ENCODE measurements at regions not wholly inside any gene's neighbourhood (a gene's known extent, or its start where the extent isn't known, plus 50 kb on each side); places are given as distances from the start of the nearest gene placed in this dataset.
A peak's percentile ranks its signal among the peaks of the same experiment; 100 is the strongest.

DNA sequence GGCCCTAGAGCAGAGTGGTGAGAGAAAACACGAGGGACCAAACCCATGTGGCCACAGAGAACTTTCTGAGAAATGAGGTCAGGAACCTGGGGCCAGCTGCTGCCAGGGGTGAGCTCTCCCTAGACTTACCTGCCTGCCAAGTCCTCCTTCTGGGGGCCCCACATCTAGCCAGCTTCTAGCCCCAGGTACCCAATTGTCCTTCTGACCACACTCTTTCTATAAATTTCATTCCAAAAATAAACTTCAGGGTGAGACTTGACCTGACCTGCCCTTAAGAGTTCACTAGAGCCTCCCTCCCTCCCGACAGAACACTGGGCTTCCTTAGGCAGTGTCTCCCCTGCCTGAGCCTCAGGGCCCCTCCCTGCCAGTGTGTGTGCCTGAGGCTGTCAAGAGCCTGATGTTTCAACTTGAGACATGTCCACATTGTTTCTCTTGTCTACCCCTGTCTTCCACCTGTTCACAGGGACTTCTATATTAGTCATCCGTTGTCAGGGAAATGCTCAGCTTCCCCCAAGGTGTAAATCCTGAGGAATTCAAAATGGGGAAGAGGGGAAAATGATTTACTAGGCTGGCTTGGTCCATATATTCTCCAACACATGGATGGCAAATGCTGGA lies 312.8 kb upstream of the TLE3 start:
- Mint-ChIP-seq H3K4me1 (no peaks in the 10 kb centered on the region), H3K27ac (no peak overlapping the region), H3K36me3 (no peaks in the 10 kb centered on the region), H3K4me3 (no peak overlapping the region), H3K9me3 (no peaks in the 10 kb centered on the region), H3K27me3 (peaks cover 3% of the 10 kb centered on the region)
- DNase-seq (ENCODE audit: low spot score in 2 of 2) (no peak), ATAC-seq (ENCODE audit: low read depth) (no peak)

DNA sequence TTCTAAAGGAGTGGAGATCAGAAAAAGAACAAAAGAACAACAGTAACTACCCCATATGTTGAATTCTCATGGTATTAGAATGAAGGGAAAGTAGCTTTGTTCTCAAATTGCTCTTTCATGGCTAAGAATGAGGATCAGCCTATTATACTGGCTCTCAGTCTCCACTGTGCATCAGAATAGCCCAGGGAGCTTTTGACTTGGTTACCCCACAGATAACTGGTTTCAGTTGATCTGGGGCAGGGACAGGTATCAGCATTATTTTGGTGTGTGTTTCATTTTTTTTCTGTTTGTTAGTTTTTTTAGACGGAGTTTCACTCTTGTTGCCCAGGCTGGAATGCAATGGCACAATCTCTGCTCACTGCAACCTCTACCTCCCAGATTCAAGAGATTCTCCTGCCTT lies 311.7 kb upstream of the TLE3 start:
- ATAC-seq (ENCODE audit: low read depth): no peak
- Mint-ChIP-seq H3K27ac (no peak overlapping the region), H3K36me3 (peaks cover 2% of the 10 kb centered on the region), H3K9me3 (no peaks in the 10 kb centered on the region), H3K4me3 (no peak overlapping the region), H3K4me1 (no peaks in the 10 kb centered on the region), H3K27me3 (peaks cover 6% of the 10 kb centered on the region)
- no peak for DNase-seq (ENCODE audit: low spot score in 2 of 2)

DNA sequence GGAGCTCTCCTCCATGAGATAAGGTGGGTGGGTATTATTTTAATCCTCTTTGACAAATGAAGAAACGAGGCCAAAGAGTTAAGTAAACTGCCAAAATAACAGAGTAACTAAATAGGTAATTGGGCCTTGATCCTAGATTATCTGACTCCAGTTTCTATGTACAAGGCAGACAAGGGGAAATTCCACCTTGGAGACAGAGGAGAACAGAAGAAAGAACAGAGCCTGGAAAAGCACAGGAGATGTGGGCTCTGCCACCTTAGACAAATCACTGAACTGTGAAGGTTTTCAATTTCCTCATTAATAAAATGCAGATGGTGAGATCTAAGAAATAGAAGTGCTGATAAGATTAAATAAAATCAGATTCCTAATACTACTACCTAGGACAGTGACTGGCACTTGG lies 310.2 kb upstream of the TLE3 start:
- Mint-ChIP-seq H3K4me3 (no peak overlapping the region), H3K27ac (no peak overlapping the region), H3K4me1 (no peaks in the 10 kb centered on the region), H3K27me3 (peaks cover 4% of the 10 kb centered on the region), H3K9me3 (no peaks in the 10 kb centered on the region), H3K36me3 (peaks cover 2% of the 10 kb centered on the region)
- ATAC-seq (ENCODE audit: low read depth): no peak
- DNase-seq (ENCODE audit: low spot score in 2 of 2): no peak

GRCh38 chr15:70407336-70407670 lies 309.6 kb upstream of the TLE3 start:
- H3K36me3 Mint-ChIP-seq: peaks cover 2% of the 10 kb centered on the region
- ATAC-seq (ENCODE audit: low read depth) (no peak), DNase-seq (ENCODE audit: low spot score in 2 of 2) (no peak)
- H3K4me1 Mint-ChIP-seq: no peaks in the 10 kb centered on the region
- no peaks in the 10 kb centered on the region for H3K9me3 Mint-ChIP-seq
- H3K27me3 Mint-ChIP-seq: peaks cover 4% of the 10 kb centered on the region
- no peak overlapping the region for H3K4me3 Mint-ChIP-seq
- H3K27ac Mint-ChIP-seq: no peak overlapping the region

DNA sequence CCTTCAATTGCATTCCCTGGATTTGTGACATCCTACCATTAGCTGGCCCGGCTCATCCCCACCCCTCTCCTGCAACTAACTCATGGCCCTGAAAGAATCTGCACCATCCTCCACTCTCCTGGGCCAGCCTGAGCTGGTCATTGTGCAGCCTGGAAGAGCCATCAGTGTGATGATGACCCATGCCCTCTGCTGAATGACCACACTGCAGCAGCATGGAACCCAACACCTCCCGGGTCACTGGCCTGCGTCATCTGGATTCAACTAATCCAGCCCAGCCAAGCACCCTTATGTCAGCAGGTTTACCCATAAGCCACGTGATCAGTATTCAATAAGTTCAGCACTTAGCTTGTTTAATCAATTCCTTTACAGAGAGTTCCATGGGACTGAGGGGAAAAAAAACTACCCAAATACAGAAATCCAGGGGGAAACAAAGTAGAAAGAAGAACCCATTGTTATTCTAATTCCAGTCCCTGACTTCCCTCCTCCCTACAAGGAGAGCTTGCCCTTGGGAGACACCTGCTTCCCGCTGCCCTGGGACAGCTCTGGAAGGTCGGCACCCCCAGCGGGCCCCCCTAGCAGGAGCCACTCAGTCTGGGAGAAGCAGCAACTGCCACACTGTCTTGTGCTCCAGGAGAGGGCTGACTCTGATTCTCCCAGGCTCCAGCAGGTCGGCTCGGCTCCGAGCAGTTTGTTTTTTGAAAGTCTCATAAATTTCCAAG lies 309.1 kb upstream of the TLE3 start:
- Mint-ChIP-seq H3K36me3 (peaks cover 2% of the 10 kb centered on the region), H3K9me3 (no peaks in the 10 kb centered on the region), H3K27ac (no peak overlapping the region), H3K4me3 (no peak overlapping the region), H3K27me3 (peaks cover 4% of the 10 kb centered on the region), H3K4me1 (no peaks in the 10 kb centered on the region)
- DNase-seq (ENCODE audit: low spot score in 2 of 2): no peak
- no peak for ATAC-seq (ENCODE audit: low read depth)

DNA sequence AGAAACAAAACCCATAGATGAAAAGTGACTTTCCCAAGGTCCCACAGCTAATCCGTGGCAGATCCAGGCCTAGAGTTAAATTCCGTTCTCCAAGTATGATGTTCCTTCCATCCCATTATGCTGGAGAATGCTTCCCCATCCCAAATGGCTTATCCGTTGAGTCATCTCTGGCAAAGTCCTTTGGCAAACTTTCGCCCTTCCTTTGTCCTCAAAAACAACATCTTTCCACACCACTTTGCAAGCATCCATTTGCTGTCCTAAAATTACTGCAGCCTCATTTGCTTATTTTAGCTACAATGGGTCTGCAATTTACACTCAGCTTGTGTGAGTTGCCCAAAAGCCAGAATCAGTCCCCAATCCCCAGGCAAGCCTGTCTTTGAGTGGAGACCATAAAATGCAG lies 304.0 kb upstream of the TLE3 start:
- Mint-ChIP-seq H3K4me3 (no peak overlapping the region), H3K27me3 (peaks cover 4% of the 10 kb centered on the region), H3K27ac (no peak overlapping the region), H3K4me1 (peaks cover 13% of the 10 kb centered on the region), H3K36me3 (peaks cover 2% of the 10 kb centered on the region), H3K9me3 (no peaks in the 10 kb centered on the region)
- no peak for ATAC-seq (ENCODE audit: low read depth)
- no peak for DNase-seq (ENCODE audit: low spot score in 2 of 2)

- Mint-ChIP-seq H3K27ac (no peak overlapping the region), H3K36me3 (peaks cover 2% of the 10 kb centered on the region), H3K27me3 (peaks cover 4% of the 10 kb centered on the region), H3K9me3 (no peaks in the 10 kb centered on the region), H3K4me1 (peaks cover 13% of the 10 kb centered on the region), H3K4me3 (no peak overlapping the region)
- DNase-seq (ENCODE audit: low spot score in 2 of 2): no peak
- no peak for ATAC-seq (ENCODE audit: low read depth)
Observed at GRCh38 chr15:70400766-70401541, 303.2 kb upstream of the TLE3 start.

DNA sequence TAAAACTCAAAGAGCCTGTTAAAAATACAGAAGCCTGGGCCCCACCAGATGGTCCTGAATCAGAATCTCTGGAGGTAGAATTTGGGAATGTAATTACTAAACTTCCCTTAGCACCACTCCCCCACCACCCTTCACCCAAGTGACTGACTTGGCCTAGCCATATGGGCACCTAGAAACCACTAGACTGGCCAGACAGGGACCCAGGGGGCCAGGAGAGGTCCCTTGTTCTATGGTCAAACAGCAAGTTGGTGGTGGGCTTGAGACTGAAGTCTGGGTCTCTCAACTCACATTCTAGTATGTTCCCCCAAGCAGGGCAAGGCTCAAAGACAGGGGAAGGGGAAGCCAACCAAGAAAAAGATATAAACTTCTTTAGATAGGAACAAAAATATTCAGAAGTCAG lies 301.5 kb upstream of the TLE3 start:
- Mint-ChIP-seq H3K4me3 (no peak overlapping the region), H3K4me1 (peaks cover 13% of the 10 kb centered on the region), H3K27ac (no peak overlapping the region), H3K9me3 (no peaks in the 10 kb centered on the region), H3K27me3 (no peaks in the 10 kb centered on the region), H3K36me3 (no peaks in the 10 kb centered on the region)
- ATAC-seq (ENCODE audit: low read depth) (no peak), DNase-seq (ENCODE audit: low spot score in 2 of 2) (no peak)

DNA sequence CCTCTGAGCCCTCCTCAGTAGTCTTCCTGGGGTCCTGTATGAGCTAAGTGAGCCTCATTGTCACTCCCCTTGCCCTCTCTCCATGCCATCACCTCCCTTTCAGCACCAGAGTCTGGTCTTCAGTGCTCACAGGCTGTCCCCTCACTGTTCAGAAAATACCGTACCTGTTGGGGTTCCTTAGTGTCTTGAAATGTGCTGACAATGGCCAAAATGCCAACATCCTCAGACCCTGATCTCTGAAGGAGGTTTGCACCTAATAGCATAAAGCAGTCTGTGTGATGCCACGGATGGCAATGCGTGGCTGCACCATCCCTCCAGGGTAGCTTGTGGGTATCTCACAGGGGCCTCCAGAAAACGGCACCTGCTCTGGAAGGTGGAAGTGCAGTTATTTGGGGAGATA lies 301.0 kb upstream of the TLE3 start:
- Mint-ChIP-seq H3K4me3 (no peak overlapping the region), H3K36me3 (no peaks in the 10 kb centered on the region), H3K27ac (no peak overlapping the region), H3K4me1 (peaks cover 13% of the 10 kb centered on the region), H3K27me3 (no peaks in the 10 kb centered on the region), H3K9me3 (no peaks in the 10 kb centered on the region)
- DNase-seq (ENCODE audit: low spot score in 2 of 2) (no peak), ATAC-seq (ENCODE audit: low read depth) (no peak)

- peaks cover 2% of the 10 kb centered on the region for H3K27me3 Mint-ChIP-seq
- DNase-seq (ENCODE audit: low spot score in 2 of 2): no peak
- no peaks in the 10 kb centered on the region for H3K9me3 Mint-ChIP-seq
- no peaks in the 10 kb centered on the region for H3K36me3 Mint-ChIP-seq
- H3K4me1 Mint-ChIP-seq: peaks cover 13% of the 10 kb centered on the region
- ATAC-seq (ENCODE audit: low read depth): no peak
- no peak overlapping the region for H3K27ac Mint-ChIP-seq
- H3K4me3 Mint-ChIP-seq: no peak overlapping the region
Observed at GRCh38 chr15:70396807-70397206, 299.1 kb upstream of the TLE3 start.

DNA sequence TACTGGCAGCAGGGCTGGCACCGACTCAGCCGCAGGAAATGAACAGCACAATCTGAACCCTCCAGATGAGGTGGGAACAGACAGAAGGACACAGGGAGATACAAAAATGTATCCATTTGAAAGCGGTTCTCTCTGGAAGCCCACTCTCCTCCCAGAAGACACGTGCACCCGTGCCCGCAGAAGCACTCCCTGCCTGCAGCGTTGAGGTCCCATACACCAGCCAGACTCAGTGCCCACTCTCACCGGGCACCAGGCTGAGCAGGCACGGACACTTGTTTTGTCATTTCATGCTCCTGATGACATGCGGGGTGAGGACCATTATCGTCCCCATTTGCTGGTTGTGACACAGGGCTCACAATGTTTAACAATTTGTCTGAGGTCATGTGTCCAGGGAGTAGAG lies 297.4 kb upstream of the TLE3 start:
- DNase-seq (ENCODE audit: low spot score in 2 of 2): no peak
- no peak overlapping the region for H3K27ac Mint-ChIP-seq
- H3K4me3 Mint-ChIP-seq: no peak overlapping the region

GRCh38 chr15:70390723-70391122 lies 293.0 kb upstream of the TLE3 start:
- Mint-ChIP-seq H3K4me1 (peaks cover 9% of the 10 kb centered on the region), H3K27me3 (peaks cover 2% of the 10 kb centered on the region), H3K27ac (no peak overlapping the region), H3K9me3 (peaks cover 2% of the 10 kb centered on the region), H3K4me3 (no peak overlapping the region), H3K36me3 (no peaks in the 10 kb centered on the region)
- ATAC-seq (ENCODE audit: low read depth) (no peak), DNase-seq (ENCODE audit: low spot score in 2 of 2) (no peak)

More for the DNA sequence above, 297.4 kb upstream of the TLE3 start:
- Mint-ChIP-seq H3K36me3 (no peaks in the 10 kb centered on the region), H3K9me3 (peaks cover 2% of the 10 kb centered on the region), H3K4me1 (peaks cover 13% of the 10 kb centered on the region), H3K27me3 (peaks cover 2% of the 10 kb centered on the region)
- no peak for ATAC-seq (ENCODE audit: low read depth)

DNA sequence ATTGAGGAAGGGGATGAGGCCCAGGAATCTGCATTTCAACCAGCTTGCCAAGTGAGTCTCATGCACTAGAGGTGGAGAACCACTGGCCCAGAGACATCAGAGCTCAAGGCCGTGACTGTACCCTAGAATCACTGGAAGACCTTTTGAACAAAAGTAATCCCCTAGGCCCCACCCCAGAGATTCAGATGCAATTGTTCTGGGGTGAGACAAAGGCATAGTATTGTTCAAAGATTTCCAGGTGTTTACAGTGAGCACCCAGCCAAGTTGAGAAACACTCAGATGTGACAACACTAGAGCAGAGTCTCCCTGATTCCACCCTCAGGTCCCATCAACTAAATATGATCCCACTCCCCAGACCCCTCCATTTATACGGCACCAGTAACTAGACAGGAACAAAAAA lies 290.3 kb upstream of the TLE3 start:
- ATAC-seq (ENCODE audit: low read depth) (no peak), DNase-seq (ENCODE audit: low spot score in 2 of 2) (no peak)
- Mint-ChIP-seq H3K4me3 (no peak overlapping the region), H3K36me3 (no peaks in the 10 kb centered on the region), H3K4me1 (peaks cover 9% of the 10 kb centered on the region), H3K27ac (peak overlapping the region; percentile 6), H3K9me3 (peaks cover 2% of the 10 kb centered on the region), H3K27me3 (no peaks in the 10 kb centered on the region)

DNA sequence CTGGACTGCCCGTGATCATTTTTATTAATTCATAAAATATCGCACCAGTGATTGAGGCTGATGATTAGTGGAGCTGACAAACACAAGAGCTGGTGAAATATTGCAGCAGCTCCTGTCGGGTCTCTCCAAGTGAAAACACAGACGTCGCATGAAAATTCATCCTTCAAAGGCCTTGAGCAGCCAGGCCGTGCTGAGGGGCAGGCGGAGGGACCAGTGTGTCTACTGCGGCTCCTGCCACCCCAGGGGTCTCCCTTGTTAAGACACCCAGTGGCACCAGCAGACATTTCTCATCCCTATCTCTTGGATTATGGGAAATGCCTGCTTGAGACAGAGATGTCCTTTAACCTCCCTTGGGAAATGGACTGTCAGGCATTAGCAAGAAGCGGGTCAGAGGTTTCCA lies 289.4 kb upstream of the TLE3 start:
- ATAC-seq (ENCODE audit: low read depth) (no peak), DNase-seq (ENCODE audit: low spot score in 2 of 2) (no peak)
- Mint-ChIP-seq H3K27ac (peak overlapping the region; percentile 91), H3K9me3 (peaks cover 2% of the 10 kb centered on the region), H3K36me3 (no peaks in the 10 kb centered on the region), H3K4me3 (no peak overlapping the region), H3K27me3 (no peaks in the 10 kb centered on the region), H3K4me1 (peaks cover 9% of the 10 kb centered on the region)
